GM12874 (cell line): ENCODE measurements at regions not wholly inside any gene's neighbourhood (a gene's known extent, or its start where the extent isn't known, plus 50 kb on each side); places are given as distances from the start of the nearest gene placed in this dataset.

Experiments
- CTCF ChIP-seq: IDR thresholded peaks from 2 replicates; pipeline ENCODE4 v1.5.1; 2011; ENCODE audit warnings: low read depth, mild to moderate bottlenecking, control low read depth, low read length, moderate library complexity; ENCODE audit not compliant: insufficient read depth

GRCh38 chr5:124858612-124859011 lies 112.2 kb upstream of the ZNF608 start:
- no peak for TF ChIP-seq CTCF

- no peak for TF ChIP-seq CTCF
These were observed 112.6 kb upstream of the ZNF608 start for GRCh38 chr5:124859027-124859426.

- no peak for TF ChIP-seq CTCF
These were observed 113.3 kb upstream of the ZNF608 start for GRCh38 chr5:124859556-124860290.

- TF ChIP-seq CTCF: no peak
These were observed 113.8 kb upstream of the ZNF608 start for GRCh38 chr5:124860291-124860655.

GRCh38 chr5:124865066-124865465 lies 118.6 kb upstream of the ZNF608 start:
- TF ChIP-seq CTCF: no peak

GRCh38 chr5:124865603-124866354 lies 119.3 kb upstream of the ZNF608 start:
- TF ChIP-seq CTCF: no peak

GRCh38 chr5:124866355-124867136 lies 120.1 kb upstream of the ZNF608 start:
- no peak for TF ChIP-seq CTCF
